Natural killer cell (primary cell): ENCODE measurements at regions not wholly inside any gene's neighbourhood (a gene's known extent, or its start where the extent isn't known, plus 50 kb on each side); places are given as distances from the start of the nearest gene placed in this dataset.

Experiments
- ATAC-seq, 3 donors: fragments of 150-1000 bp in 2 of 3; fragments of 200-7000 bp in 1 of 3; cut with Tn5 transposase; 1 replicate in 1 of 3; 2 replicates in 2 of 3; pipeline ENCODE4 v1.10.0; 2021; ENCODE audit warnings: mild to moderate bottlenecking in 2 of 3, moderate library complexity in 2 of 3
- DNase-seq, 2 donors: peaks; one replicate each; pipeline versions ENCODE4 v3.0.0 to v3.0.0-alpha.2; 2013 to 2021; ENCODE audit warnings: mixed read lengths in 1 of 2
- H3K27ac ChIP-seq: one replicate; pipeline ENCODE4 v1.5.1; 2013; ENCODE audit warnings: mild to moderate bottlenecking, low read length
- H3K27me3 ChIP-seq: one replicate; pipeline ENCODE4 v1.6.1; 2013; ENCODE audit warnings: low read length; ENCODE audit not compliant: control insufficient read depth, insufficient read depth
- H3K36me3 ChIP-seq: one replicate; pipeline ENCODE4 v1.6.1; 2013; ENCODE audit warnings: low read length; ENCODE audit not compliant: control insufficient read depth, insufficient read depth
- H3K4me1 ChIP-seq: one replicate; pipeline ENCODE4 v1.6.1; 2013; ENCODE audit warnings: low read length; ENCODE audit not compliant: control insufficient read depth, insufficient read depth
- H3K4me3 ChIP-seq: one replicate; pipeline ENCODE4 v1.5.1; 2013; ENCODE audit warnings: low read length
- H3K9me3 ChIP-seq: one replicate; pipeline ENCODE4 v1.6.1; 2013; ENCODE audit warnings: low read length; ENCODE audit not compliant: control insufficient read depth, insufficient read depth
- H3K27ac Mint-ChIP-seq, 2 donors: one replicate each; pipeline ENCODE4 v1.8.0; 2022; ENCODE audit warnings: mild to moderate bottlenecking in 2 of 2, mixed read lengths in 2 of 2, moderate library complexity in 1 of 2
- H3K27me3 Mint-ChIP-seq, 2 donors: one replicate each; pipeline ENCODE4 v1.8.0; 2022; ENCODE audit warnings: low read depth in 2 of 2, mixed read lengths in 2 of 2
- H3K36me3 Mint-ChIP-seq: one replicate; pipeline ENCODE4 v1.8.0; 2022; ENCODE audit warnings: mixed read lengths
- H3K4me1 Mint-ChIP-seq, 2 donors: one replicate each; pipeline ENCODE4 v1.8.0; 2022; ENCODE audit warnings: mixed read lengths in 2 of 2
- H3K4me3 Mint-ChIP-seq: one replicate; pipeline ENCODE4 v1.8.0; 2022; ENCODE audit warnings: mild to moderate bottlenecking, moderate library complexity, mixed read lengths
- H3K9me3 Mint-ChIP-seq, 2 donors: one replicate each; pipeline ENCODE4 v1.8.0; 2022; ENCODE audit warnings: mixed read lengths in 2 of 2
- CTCF ChIP-seq: fragments of 200-600 bp; IDR thresholded peaks from one replicate; pipeline ENCODE4 v1.8.0; 2022; ENCODE audit warnings: antibody characterized with exemption
- WGBS: methylation state at CpG from one replicate; pipeline ENCODE4 v1.1.7; 2013; ENCODE audit warnings: missing lambda C conversion rate; ENCODE audit not compliant: insufficient coverage; 5-methylcytosine and 5-hydroxymethylcytosine counted together
- intact Hi-C: fragments of 100-400 bp; cut with micrococcal nuclease; formaldehyde crosslinking; loops from one replicate; pipeline ENCODE4 v1.14.2; 2022

- no peak overlapping the region for H3K4me3 Mint-ChIP-seq
- DNase-seq (no peak), ATAC-seq (no peak)
- H3K27me3 Mint-ChIP-seq: peaks cover 0 to 2% of the 10 kb centered on the region in 2 donors
- H3K36me3 Mint-ChIP-seq: no peaks in the 10 kb centered on the region
- no peaks in the 10 kb centered on the region for H3K4me1 Mint-ChIP-seq
- Histone ChIP-seq H3K4me3 (no peak overlapping the region), H3K27me3 (peaks cover 2% of the 10 kb centered on the region), H3K9me3 (no peaks in the 10 kb centered on the region), H3K27ac (no peak overlapping the region), H3K36me3 (no peaks in the 10 kb centered on the region), H3K4me1 (no peaks in the 10 kb centered on the region)
- 90% methylated on average over 1 of the region's 2 CpGs for WGBS
- intact Hi-C loops: no loop called here
- H3K9me3 Mint-ChIP-seq: no peaks in the 10 kb centered on the region
- no peak overlapping the region for H3K27ac Mint-ChIP-seq
- TF ChIP-seq CTCF: no peak
These were observed 341.5 kb upstream of the ATP5MC3 start for GRCh38 chr2:175523001-175523400.

GRCh38 chr2:175518206-175518605, 336.7 kb upstream of the ATP5MC3 start:
- no peaks in the 10 kb centered on the region for H3K4me1 Mint-ChIP-seq
- 60% methylated on average over 2 of the region's 3 CpGs for WGBS

GRCh38 chr2:175516555-175516954, 335.0 kb upstream of the ATP5MC3 start:
- ATAC-seq: no peak
- H3K4me1 Mint-ChIP-seq: no peaks in the 10 kb centered on the region
- no peaks in the 10 kb centered on the region for H3K36me3 Mint-ChIP-seq
- Histone ChIP-seq H3K9me3 (no peaks in the 10 kb centered on the region), H3K27me3 (no peaks in the 10 kb centered on the region), H3K36me3 (no peaks in the 10 kb centered on the region), H3K4me3 (no peak overlapping the region), H3K4me1 (no peaks in the 10 kb centered on the region), H3K27ac (no peak overlapping the region)
- no peak overlapping the region for H3K4me3 Mint-ChIP-seq
- peaks cover 2 to 4% of the 10 kb centered on the region in 2 donors for H3K9me3 Mint-ChIP-seq
- H3K27ac Mint-ChIP-seq: no peak overlapping the region
- 64% methylated on average over 2 of the region's 2 CpGs for WGBS
- intact Hi-C loops: no loop called here
- DNase-seq: no peak
- no peak for TF ChIP-seq CTCF
- peaks cover 4 to 6% of the 10 kb centered on the region in 2 donors for H3K27me3 Mint-ChIP-seq

More at GRCh38 chr2:175518206-175518605, 336.7 kb upstream of the ATP5MC3 start:
- no peak for TF ChIP-seq CTCF
- intact Hi-C loops: no loop called here
- no peak for DNase-seq
- H3K36me3 Mint-ChIP-seq: no peaks in the 10 kb centered on the region
- peaks cover 0 to 4% of the 10 kb centered on the region in 2 donors for H3K27me3 Mint-ChIP-seq
- H3K4me3 Mint-ChIP-seq: no peak overlapping the region
- Histone ChIP-seq H3K9me3 (no peaks in the 10 kb centered on the region), H3K4me1 (no peaks in the 10 kb centered on the region), H3K27me3 (no peaks in the 10 kb centered on the region), H3K36me3 (no peaks in the 10 kb centered on the region), H3K4me3 (no peak overlapping the region), H3K27ac (no peak overlapping the region)
- H3K27ac Mint-ChIP-seq: no peak overlapping the region
- ATAC-seq: no peak
- H3K9me3 Mint-ChIP-seq: no peaks in the 10 kb centered on the region

GRCh38 chr2:175500255-175500654, 318.7 kb upstream of the ATP5MC3 start:
- Mint-ChIP-seq H3K4me3 (no peak overlapping the region), H3K36me3 (peaks cover 16% of the 10 kb centered on the region), H3K9me3 (peaks cover 11 to 13% of the 10 kb centered on the region in 2 donors), H3K27ac (no peak overlapping the region), H3K27me3 (peaks cover 0 to 8% of the 10 kb centered on the region in 2 donors), H3K4me1 (no peaks in the 10 kb centered on the region)
- Histone ChIP-seq H3K27me3 (no peaks in the 10 kb centered on the region), H3K4me3 (no peak overlapping the region), H3K4me1 (no peaks in the 10 kb centered on the region), H3K36me3 (no peaks in the 10 kb centered on the region), H3K27ac (no peak overlapping the region), H3K9me3 (peaks cover 4% of the 10 kb centered on the region)
- no peak for TF ChIP-seq CTCF
- ATAC-seq: no peak
- no peak for DNase-seq
- intact Hi-C loops: no loop called here
